SU-DHL-6 (cell line): ENCODE measurements at regions not wholly inside any gene's neighbourhood (a gene's known extent, or its start where the extent isn't known, plus 50 kb on each side); places are given as distances from the start of the nearest gene placed in this dataset.

Experiments used
- H2AFZ ChIP-seq: fragments of 200-600 bp; sonication (generic); 2 replicates; pipeline ENCODE4 v1.6.1; 2014; ENCODE audit warnings: low read depth, mild to moderate bottlenecking, moderate library complexity, mixed read lengths, antibody characterized with exemption, low read length; ENCODE audit not compliant: severe bottlenecking
- H3F3A ChIP-seq: fragments of 200-600 bp; shearing (Covaris generic); 2 replicates; pipeline ENCODE4 v1.6.0; 2016; ENCODE audit warnings: antibody characterized with exemption, mild to moderate bottlenecking; ENCODE audit not compliant: insufficient read depth
- H3K27ac ChIP-seq: fragments of 200-600 bp; sonication (generic); 2 replicates; pipeline ENCODE4 v1.5.1; 2016; ENCODE audit warnings: low read depth, mild to moderate bottlenecking, low read length, moderate library complexity, mixed read lengths
- H3K27me3 ChIP-seq: fragments of 200-600 bp; sonication (generic), shearing (Covaris generic); 2 replicates; pipeline ENCODE4 v1.6.0; 2014; ENCODE audit warnings: mild to moderate bottlenecking, low read length
- H3K36me3 ChIP-seq: fragments of 200-600 bp; sonication (generic); 2 replicates; pipeline ENCODE4 v1.6.1; 2014; ENCODE audit warnings: mild to moderate bottlenecking, low read length, mixed read lengths
- H3K4me2 ChIP-seq: fragments of 300-600, 200-600 bp; shearing (Covaris generic), sonication (generic); 2 replicates; pipeline ENCODE4 v1.6.0; 2014; ENCODE audit warnings: low read length, low read depth, mild to moderate bottlenecking; ENCODE audit not compliant: poor library complexity, severe bottlenecking
- H3K4me3 ChIP-seq: fragments of 200-600 bp; sonication (generic); 2 replicates; pipeline ENCODE4 v1.5.1; 2014; ENCODE audit warnings: antibody characterized with exemption, low read length, mild to moderate bottlenecking, mixed read lengths; ENCODE audit not compliant: insufficient read depth, poor library complexity, severe bottlenecking
- H3K79me2 ChIP-seq: fragments of 200-600 bp; sonication (generic); 2 replicates; pipeline ENCODE4 v1.6.1; 2014; ENCODE audit warnings: mild to moderate bottlenecking, low read length, moderate library complexity; ENCODE audit not compliant: insufficient read depth
- H3K9ac ChIP-seq: fragments of 200-600 bp; sonication (generic); 2 replicates; pipeline ENCODE4 v1.7.0; 2014; ENCODE audit warnings: mild to moderate bottlenecking, low read length
- H3K9me2 ChIP-seq: fragments of 200-600 bp; sonication (generic); replicated peaks from 2 replicates; pipeline ENCODE4 v1.6.1; 2014; ENCODE audit warnings: low read length; ENCODE audit not compliant: insufficient read depth
- H3K9me3 ChIP-seq: fragments of 200-600 bp; sonication (generic); 2 replicates; pipeline ENCODE4 v1.6.1; 2014; ENCODE audit warnings: low read length, mixed read lengths; ENCODE audit not compliant: insufficient read depth
- H4K20me1 ChIP-seq: fragments of 200-600 bp; sonication (generic); 2 replicates; pipeline ENCODE4 v1.6.1; 2014; ENCODE audit warnings: low read depth, mild to moderate bottlenecking, antibody characterized with exemption, low read length, moderate library complexity, mixed read lengths
- EZH2phosphoT487 ChIP-seq: fragments of 200-600 bp; sonication (generic), shearing (Covaris generic); conservative IDR thresholded peaks from 2 replicates; pipeline ENCODE4 v1.6.1; 2018; ENCODE audit warnings: mild to moderate bottlenecking, antibody characterized with exemption, low read length, moderate library complexity, mixed read lengths
- TF ChIP-seq, protein P1 (sequence below): fragments of 200-600 bp; sonication (generic); IDR thresholded peaks from one replicate; pipeline ENCODE4 v1.5.1; 2017; ENCODE audit warnings: antibody characterized with exemption, mild to moderate bottlenecking, low read length, moderate library complexity; ENCODE audit not compliant: insufficient read depth, poor library complexity, severe bottlenecking

- Histone ChIP-seq H4K20me1 (no peaks in the 10 kb centered on the region), H2AFZ (no peak overlapping the region), H3K9me2 (no peaks in the 10 kb centered on the region), H3F3A (peaks cover 37% of the 10 kb centered on the region), H3K79me2 (no peaks in the 10 kb centered on the region), H3K4me3 (no peak overlapping the region), H3K36me3 (no peaks in the 10 kb centered on the region), H3K9ac (no peak overlapping the region), H3K27me3 (no peaks in the 10 kb centered on the region), H3K4me2 (no peak overlapping the region), H3K9me3 (no peaks in the 10 kb centered on the region), H3K27ac (peak overlapping the region; percentile 90; the same call in 1 of the 2 replicates)
- TF ChIP-seq, protein P1, sequence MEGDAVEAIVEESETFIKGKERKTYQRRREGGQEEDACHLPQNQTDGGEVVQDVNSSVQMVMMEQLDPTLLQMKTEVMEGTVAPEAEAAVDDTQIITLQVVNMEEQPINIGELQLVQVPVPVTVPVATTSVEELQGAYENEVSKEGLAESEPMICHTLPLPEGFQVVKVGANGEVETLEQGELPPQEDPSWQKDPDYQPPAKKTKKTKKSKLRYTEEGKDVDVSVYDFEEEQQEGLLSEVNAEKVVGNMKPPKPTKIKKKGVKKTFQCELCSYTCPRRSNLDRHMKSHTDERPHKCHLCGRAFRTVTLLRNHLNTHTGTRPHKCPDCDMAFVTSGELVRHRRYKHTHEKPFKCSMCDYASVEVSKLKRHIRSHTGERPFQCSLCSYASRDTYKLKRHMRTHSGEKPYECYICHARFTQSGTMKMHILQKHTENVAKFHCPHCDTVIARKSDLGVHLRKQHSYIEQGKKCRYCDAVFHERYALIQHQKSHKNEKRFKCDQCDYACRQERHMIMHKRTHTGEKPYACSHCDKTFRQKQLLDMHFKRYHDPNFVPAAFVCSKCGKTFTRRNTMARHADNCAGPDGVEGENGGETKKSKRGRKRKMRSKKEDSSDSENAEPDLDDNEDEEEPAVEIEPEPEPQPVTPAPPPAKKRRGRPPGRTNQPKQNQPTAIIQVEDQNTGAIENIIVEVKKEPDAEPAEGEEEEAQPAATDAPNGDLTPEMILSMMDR, result no peak
- no peak for TF ChIP-seq EZH2phosphoT487
Measured at GRCh38 chr10:62634576-62634975, 169.9 kb upstream of the ADO start.

DNA sequence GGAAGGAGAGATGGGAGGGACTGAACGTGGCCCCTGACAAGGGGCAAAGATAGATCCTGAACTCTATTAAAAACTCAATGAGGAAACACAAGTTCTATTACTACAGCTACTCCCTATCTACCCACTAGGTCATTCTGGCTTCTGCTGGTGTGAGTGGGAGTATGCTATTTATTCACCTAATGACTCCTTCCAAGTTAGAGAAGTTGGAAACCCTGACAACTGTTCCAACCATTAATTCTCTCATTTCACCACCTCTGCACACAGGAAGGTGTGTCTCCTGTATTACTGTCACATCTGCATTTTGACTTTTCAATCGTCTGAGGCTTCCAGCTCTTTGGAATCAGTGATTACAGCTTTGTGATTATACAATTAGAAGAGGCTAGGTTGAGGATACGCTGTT is 169.4 kb upstream of the ADO start:
- H2AFZ ChIP-seq, result no peak overlapping the region
- no peaks in the 10 kb centered on the region for H3K9me2 ChIP-seq
- H3K9ac ChIP-seq, result no peak overlapping the region
- no peaks in the 10 kb centered on the region for H3K36me3 ChIP-seq
- TF ChIP-seq EZH2phosphoT487, result no peak
- TF ChIP-seq, protein P1, result no peak
- H3K9me3 ChIP-seq, result no peaks in the 10 kb centered on the region
- H3K4me2 ChIP-seq, result no peak overlapping the region
- H3K27ac ChIP-seq, result peak overlapping the region; percentile 90; the same call in 1 of the 2 replicates
- peaks cover 37% of the 10 kb centered on the region for H3F3A ChIP-seq
- H3K27me3 ChIP-seq, result no peaks in the 10 kb centered on the region
- no peaks in the 10 kb centered on the region for H3K79me2 ChIP-seq
- no peaks in the 10 kb centered on the region for H4K20me1 ChIP-seq
- no peak overlapping the region for H3K4me3 ChIP-seq

GRCh38 chr10:62636825-62637248 is 167.7 kb upstream of the ADO start:
- TF ChIP-seq, protein P1, result peak; percentile 31
- TF ChIP-seq EZH2phosphoT487, result no peak
- H3K9me2 ChIP-seq, result no peaks in the 10 kb centered on the region
- H3K79me2 ChIP-seq, result no peaks in the 10 kb centered on the region
- peak overlapping the region; percentile 70 for H2AFZ ChIP-seq
- H3K4me2 ChIP-seq, result peak overlapping the region; percentile 72
- H3K27me3 ChIP-seq, result no peaks in the 10 kb centered on the region
- peaks cover 34% of the 10 kb centered on the region for H3F3A ChIP-seq
- peak overlapping the region; percentile 90 for H3K27ac ChIP-seq
- no peaks in the 10 kb centered on the region for H4K20me1 ChIP-seq
- H3K9me3 ChIP-seq, result no peaks in the 10 kb centered on the region
- H3K4me3 ChIP-seq, result peak overlapping the region; percentile 37
- H3K9ac ChIP-seq, result peak overlapping the region; percentile 57
- no peaks in the 10 kb centered on the region for H3K36me3 ChIP-seq
